GM12872 (cell line): ENCODE measurements at regions not wholly inside any gene's neighbourhood (a gene's known extent, or its start where the extent isn't known, plus 50 kb on each side); places are given as distances from the start of the nearest gene placed in this dataset.

ENCODE experiments used
- TF ChIP-seq, protein P1 (sequence below): IDR thresholded peaks from 3 replicates; pipeline ENCODE4 v1.5.1; 2011; ENCODE audit warnings: low read depth, mild to moderate bottlenecking, low read length, moderate library complexity; ENCODE audit not compliant: insufficient read depth

DNA sequence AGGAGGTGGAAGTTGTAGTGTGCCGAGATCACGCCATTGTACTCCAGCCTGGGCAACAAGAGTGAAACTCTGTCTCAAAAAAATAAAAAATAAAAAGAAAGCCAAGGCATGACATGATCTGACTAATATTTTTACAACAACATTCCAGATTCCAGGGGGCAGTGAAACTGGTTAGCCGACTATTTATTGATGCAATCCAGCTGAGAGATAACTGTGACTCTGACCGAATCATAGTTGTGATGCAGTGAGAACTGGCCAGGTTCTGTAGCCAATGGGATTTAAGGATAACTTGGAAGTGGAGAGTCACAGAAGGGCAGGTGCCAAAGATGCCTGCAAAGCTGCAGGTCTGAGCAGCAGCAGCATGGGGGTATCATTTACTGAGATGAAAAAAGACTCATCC lies 82.9 kb upstream of the TSHZ2 start:
- TF ChIP-seq, protein P1, sequence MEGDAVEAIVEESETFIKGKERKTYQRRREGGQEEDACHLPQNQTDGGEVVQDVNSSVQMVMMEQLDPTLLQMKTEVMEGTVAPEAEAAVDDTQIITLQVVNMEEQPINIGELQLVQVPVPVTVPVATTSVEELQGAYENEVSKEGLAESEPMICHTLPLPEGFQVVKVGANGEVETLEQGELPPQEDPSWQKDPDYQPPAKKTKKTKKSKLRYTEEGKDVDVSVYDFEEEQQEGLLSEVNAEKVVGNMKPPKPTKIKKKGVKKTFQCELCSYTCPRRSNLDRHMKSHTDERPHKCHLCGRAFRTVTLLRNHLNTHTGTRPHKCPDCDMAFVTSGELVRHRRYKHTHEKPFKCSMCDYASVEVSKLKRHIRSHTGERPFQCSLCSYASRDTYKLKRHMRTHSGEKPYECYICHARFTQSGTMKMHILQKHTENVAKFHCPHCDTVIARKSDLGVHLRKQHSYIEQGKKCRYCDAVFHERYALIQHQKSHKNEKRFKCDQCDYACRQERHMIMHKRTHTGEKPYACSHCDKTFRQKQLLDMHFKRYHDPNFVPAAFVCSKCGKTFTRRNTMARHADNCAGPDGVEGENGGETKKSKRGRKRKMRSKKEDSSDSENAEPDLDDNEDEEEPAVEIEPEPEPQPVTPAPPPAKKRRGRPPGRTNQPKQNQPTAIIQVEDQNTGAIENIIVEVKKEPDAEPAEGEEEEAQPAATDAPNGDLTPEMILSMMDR: no peak

DNA sequence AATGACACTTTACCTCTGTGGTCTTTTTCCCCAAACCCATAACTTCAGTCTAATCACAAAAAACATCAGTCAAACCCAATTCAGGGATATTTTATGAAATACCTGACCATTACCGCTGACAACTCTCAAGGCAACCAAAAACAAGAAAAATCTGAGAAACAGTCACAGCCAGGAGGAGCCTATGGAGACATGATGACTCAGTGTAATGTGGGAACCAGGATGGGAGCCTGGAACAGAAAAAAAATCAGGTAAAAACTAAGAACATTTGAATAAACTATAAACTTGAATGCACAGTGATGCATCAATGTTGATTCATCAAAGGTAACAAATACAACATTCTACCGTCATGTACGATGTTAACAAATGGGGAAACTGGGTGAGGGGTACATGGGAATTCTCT lies 84.1 kb upstream of the TSHZ2 start:
- TF ChIP-seq, protein P1: no peak

DNA sequence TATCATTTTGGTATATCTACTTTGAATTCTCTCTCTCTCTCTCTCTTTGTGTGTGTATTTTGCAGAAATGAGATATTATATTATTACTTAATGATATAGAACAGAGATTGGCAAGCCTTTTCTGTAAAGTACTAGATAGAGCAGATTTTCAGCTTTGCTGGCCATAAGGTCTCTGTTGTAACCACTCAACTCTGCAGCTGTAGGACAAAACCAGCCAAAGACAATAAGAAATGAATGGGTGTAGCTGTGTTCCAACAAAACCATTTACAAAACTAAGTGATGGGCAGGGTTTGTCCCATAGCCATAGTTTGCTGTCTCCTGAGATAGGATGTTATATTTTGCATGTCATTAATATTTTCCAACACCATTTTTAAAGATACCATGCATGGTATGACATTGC lies 91.2 kb upstream of the TSHZ2 start:
- TF ChIP-seq, protein P1: no peak

DNA sequence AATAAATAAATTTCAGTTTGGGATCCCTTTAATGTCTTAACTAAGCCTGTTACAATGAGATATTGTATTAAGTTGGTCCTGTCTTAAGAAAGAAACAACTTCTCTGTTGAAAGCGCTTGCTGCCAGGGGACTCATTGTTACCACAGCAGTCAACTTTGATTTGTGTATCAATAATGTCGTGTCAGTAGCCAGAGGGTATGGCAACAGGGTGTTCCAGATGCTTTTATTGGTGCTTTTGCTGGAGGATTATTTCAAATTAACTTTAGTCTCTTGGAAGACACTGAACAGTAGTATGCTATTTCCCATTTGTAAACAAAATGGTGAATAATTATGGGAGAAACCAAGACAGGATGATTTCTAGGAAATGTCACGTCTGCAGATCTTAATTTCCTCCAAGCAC lies 91.9 kb upstream of the TSHZ2 start:
- TF ChIP-seq, protein P1: no peak

DNA sequence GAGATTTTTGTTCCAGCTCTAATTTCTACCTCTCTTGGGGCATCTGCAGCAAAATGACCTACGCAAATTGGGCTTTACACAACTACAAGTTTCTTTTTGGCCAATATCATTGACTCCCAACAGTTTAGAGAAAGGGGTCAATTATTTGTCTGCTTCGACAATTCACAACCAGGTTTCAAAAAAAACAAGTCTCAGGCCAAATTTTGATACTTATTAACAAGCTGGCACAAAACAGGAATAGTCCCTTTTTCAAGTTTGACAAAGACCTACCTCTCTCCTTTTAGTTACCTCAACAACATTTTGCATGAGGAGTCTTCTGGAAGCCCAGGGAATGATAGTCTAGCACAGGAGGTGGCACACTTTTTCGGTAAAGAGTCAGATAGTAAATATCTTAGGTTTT lies 97.9 kb upstream of the TSHZ2 start:
- TF ChIP-seq, protein P1: no peak

DNA sequence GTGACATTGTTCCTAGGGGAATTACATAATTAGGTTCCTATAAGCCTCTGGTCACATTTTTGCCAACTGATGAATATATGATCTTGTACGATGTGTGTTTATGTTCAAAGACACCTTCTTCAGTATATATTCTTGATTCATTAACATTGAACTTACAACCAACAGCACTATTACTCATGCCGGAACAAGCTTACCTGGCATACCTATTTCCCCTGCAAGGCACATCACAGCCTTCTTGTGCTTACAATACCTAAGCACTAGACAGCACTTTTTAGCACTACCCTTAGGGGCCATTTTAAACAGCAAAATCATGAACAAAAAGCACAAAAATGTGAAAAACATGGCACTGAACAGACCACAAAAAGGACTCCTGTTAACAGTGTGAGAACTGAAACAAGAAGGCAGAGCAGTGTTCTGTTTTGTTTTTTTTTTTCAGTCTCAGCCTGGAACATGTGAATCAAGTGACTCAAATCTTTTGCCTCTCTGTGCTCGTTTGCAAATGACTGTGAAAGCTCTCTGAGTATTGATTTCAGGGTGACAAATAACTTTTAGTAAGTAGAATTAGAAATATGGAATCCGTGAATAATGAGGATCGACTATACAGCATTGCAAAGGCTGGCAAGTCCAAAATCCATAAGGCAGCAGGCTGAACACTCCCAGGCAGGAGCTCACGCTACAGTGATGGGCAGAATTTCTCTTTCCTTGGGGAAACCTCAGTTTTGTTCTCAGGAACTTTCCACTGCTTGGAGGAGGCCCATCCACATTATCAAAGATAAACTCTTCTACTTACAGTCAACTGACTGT lies 102.3 kb upstream of the TSHZ2 start:
- TF ChIP-seq, protein P1: no peak

DNA sequence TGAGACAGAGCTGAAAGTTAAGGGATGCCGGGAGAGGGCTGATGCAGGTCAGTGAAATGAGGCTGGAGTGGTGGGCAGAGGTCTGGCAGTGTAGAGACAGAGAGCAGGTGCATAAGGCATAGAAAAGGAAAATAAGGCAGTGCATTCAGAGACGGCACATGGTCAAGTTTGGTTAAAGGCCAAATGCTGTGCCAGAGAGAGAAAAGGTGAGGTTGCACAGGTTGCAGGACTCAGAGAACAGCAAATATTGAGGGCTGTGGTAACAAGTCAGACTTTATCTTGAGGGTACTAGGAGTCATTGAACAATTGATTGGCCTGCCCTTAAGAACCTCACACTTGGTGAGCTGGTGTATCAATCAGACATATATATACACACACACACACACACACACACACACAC lies 102.9 kb upstream of the TSHZ2 start:
- TF ChIP-seq, protein P1: no peak
